ENCODE measurements at regions not wholly inside any gene's neighbourhood (a gene's known extent, or its start where the extent isn't known, plus 50 kb on each side); places are given as distances from the start of the nearest gene placed in this dataset.
"Not testable (repeated sequence)": the region's sequence is repeated elsewhere in the genome, so short reads cannot be mapped to it uniquely, and the experiment has no call there.

- no peak for FAIRE-seq
These were observed 375.6 kb upstream of the C11orf87 start for GRCh38 chr11:109046284-109046992.

GRCh38 chr11:109048098-109048497 lies 373.9 kb upstream of the C11orf87 start:
- FAIRE-seq: no peak

- no peak for FAIRE-seq
These were observed 370.8 kb upstream of the C11orf87 start for GRCh38 chr11:109051200-109051599.

GRCh38 chr11:109059402-109059801 lies 362.6 kb upstream of the C11orf87 start:
- FAIRE-seq: no peak

GRCh38 chr11:109061394-109061793 lies 360.6 kb upstream of the C11orf87 start:
- no peak for FAIRE-seq

- FAIRE-seq: no peak
These were observed 359.5 kb upstream of the C11orf87 start for GRCh38 chr11:109062445-109062844.

- no peak for FAIRE-seq
These were observed 359.1 kb upstream of the C11orf87 start for GRCh38 chr11:109062871-109063270.

- FAIRE-seq: not testable (repeated sequence)
These were observed 357.2 kb upstream of the C11orf87 start for GRCh38 chr11:109064618-109065311.

GRCh38 chr11:109071262-109071661 lies 350.7 kb upstream of the C11orf87 start:
- no peak for FAIRE-seq

- FAIRE-seq: no peak
These were observed 350.1 kb upstream of the C11orf87 start for GRCh38 chr11:109071712-109072524.

- FAIRE-seq: no peak
These were observed 348.8 kb upstream of the C11orf87 start for GRCh38 chr11:109073032-109073822.

- FAIRE-seq: no peak
These were observed 346.0 kb upstream of the C11orf87 start for GRCh38 chr11:109075976-109076375.

- FAIRE-seq: no peak
These were observed 345.1 kb upstream of the C11orf87 start for GRCh38 chr11:109076870-109077269.

- no peak for FAIRE-seq
These were observed 344.6 kb upstream of the C11orf87 start for GRCh38 chr11:109077291-109077920.

GRCh38 chr11:109085708-109086373 lies 336.1 kb upstream of the C11orf87 start:
- no peak for FAIRE-seq

GRCh38 chr11:109086931-109087330 lies 335.1 kb upstream of the C11orf87 start:
- no peak for FAIRE-seq

- FAIRE-seq: no peak
These were observed 333.9 kb upstream of the C11orf87 start for GRCh38 chr11:109088086-109088485.

GRCh38 chr11:109089144-109089543 lies 332.8 kb upstream of the C11orf87 start:
- FAIRE-seq: no peak

GRCh38 chr11:109093354-109093753 lies 328.6 kb upstream of the C11orf87 start:
- FAIRE-seq: no peak

- FAIRE-seq: no peak
These were observed 325.7 kb upstream of the C11orf87 start for GRCh38 chr11:109096266-109096665.

- no peak for FAIRE-seq
These were observed 315.7 kb upstream of the C11orf87 start for GRCh38 chr11:109106151-109106906.

Data from endometrium (tissue), 2 donors.